ENCODE measurements at regions not wholly inside any gene's neighbourhood (a gene's known extent, or its start where the extent isn't known, plus 50 kb on each side); places are given as distances from the start of the nearest gene placed in this dataset.
A peak's percentile ranks its signal among the peaks of the same experiment; 100 is the strongest.

DNA sequence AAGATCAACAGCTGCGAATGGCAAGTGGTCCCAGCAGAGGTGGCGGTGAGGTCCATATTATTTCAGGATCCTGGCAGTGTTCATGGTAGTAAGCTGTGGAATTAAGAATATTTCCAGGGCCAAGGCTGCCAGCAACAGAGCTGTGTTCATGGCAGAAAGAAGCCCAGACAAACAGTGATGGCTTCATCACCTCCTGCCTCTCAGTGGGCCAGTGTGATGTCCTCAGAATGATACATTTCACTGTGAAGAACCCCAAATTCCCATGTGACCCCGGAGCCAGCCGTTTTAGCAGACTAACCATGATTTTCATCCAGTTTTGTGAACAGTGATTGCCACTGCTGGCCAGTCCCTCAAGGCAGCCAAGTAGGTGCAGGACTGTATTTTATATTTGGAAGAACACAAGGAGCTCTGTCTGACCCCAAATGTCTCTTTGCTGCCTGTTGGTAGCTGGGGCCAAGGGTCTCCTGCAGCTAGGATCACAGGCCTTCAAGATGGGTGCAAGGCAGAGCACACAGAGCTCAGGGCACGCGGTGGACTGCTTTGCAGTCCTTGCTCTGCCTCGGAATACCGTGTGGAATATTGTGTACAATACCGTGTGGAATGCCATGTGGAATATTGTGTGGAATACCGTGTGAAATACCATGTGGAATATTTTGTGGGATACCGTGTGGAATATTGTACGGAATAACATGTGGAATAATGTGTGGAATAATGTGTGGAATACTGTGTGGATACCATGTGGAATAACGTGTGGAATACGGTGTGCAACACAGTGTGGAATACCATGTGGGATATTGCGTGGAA is 132.3 kb upstream of the CHST15 start:
- peak; percentile 52 for DNase-seq

DNA sequence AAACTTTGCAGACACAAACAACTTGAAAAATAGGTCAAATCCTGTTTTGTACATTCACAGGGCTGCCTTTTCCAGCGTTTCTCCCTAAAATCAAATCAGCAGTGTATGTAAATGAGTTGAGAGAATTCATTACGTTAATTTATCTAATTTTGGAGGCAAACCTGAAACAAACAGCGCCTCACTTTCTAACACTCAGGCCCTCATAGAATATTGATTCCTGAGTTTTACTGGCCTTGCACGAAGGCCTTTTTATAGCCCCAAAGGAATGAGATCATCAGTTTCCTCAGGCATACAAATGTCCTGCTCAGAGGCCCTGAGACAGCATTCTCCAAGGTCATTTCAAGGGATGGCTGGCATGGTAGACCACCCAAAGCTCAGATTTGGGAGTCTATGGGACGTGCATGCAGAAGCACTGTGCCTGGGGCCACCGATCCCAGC is 131.7 kb upstream of the CHST15 start:
- no peak for DNase-seq

DNA sequence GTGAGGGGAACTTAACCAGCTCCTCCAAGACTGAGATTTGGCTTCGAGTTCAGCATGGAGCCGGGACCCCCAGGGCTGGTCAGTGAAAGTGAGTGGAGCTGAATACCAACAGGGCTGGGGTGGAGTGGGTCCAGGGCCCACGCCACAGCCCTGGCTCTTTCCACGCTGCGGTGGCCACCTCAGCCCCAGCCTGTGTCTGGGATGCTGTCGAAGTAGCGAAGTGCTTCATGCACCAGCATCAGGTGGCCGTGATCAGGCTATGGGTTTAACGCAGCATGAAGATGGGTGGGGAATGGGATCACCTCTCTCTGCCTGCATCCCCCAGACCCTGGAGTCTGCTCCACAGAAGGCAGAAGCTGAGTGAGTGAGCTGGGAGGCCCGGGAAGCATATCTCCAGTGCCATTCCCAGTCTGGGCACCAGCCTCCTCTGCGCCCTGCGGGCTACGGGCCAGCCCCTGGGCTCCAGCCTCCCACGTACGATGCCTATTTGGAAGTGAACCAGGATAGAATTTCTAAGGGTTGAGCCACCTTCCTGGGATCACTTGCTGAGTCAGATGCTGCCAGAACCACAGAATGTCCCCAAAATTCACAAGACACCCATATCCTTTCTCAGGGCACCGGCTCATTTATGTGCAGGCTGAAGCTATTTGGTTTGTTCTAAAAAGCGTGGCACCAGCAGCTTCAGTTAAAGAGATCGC is 131.1 kb upstream of the CHST15 start:
- no peak for DNase-seq

DNA sequence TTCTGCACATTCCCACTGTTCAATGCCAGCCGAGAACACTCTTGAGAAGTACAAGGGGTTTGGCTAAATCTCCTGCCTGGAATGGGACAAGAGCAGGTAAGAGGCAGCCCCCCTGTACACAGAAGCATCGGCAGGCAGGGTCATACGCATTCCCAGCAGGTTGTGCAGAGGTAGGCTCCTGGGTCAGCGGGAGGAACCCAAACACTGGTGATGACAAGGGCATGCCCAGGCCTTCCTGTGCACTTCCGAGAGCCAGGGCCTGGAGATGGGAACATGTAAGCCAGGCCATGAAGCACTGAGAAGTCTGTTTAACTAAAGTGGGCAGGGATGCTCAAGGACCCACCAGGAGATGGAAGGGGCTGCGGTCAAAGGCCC is 130.3 kb upstream of the CHST15 start:
- DNase-seq: no peak

DNA sequence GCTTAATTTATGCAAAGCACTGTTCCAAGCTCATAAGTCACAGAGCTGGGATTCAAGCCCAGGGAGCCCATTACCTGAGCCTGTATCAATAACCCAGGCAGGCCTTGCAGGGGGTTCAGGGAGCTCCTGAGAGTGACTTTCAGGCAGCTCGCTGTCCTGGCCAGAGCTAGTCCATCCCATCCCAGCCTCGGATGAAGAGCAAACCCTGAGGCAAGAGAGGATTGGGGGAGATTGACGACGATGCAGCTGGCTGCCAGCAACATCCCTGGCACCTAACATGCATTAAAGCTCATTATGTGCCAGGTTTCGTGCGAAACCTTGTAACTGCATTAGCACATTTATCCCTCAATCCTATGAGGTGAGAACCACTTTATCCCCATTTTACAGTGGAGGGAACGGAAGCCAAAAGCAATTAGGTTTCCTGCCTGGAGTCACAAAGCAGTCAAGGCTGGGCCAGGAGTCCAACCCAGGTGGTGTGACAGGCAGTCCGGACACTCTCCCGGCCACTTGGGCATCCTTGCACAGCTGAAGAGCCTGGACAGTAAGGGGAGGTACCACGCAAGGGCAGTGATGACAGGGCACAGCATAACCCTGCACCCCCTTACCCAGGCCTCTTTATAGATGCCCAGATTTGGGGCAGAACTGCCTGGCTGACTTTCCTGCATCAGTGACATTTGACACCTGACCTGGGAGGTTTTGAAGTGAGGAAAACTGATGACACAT is 129.8 kb upstream of the CHST15 start:
- DNase-seq: no peak

DNA sequence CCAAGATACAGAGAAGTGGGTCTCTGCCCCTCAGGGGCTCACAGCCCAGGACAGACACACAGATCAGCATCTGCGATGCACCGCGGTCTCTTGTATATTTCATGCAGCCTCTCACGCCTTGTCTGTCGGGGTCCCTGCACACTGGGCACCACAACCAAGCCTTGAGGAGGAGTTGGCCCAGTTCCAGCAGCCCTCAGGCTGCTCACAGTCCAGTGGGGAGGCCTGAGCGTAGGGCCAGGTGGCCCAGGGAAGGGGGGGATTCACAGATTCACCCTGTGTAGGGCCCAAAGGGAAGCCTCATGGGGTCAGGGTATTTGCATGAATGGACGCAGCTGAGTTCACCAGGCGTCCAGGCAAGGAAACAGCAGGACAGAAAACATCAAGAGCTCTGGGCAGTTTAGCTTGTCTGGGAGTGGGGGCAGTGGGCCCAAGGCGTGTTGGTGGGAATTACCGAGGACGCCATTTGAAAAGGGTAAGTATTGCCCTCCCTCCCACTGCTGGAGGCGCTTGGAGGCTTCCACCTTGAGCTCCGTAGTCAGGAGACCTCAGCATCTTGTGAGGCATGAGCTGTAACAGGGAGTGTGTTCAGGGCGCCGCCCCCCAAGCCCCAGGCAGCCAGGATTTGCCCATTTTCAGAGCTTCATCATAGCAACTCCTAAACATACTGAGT is 129.1 kb upstream of the CHST15 start:
- no peak for DNase-seq

DNA sequence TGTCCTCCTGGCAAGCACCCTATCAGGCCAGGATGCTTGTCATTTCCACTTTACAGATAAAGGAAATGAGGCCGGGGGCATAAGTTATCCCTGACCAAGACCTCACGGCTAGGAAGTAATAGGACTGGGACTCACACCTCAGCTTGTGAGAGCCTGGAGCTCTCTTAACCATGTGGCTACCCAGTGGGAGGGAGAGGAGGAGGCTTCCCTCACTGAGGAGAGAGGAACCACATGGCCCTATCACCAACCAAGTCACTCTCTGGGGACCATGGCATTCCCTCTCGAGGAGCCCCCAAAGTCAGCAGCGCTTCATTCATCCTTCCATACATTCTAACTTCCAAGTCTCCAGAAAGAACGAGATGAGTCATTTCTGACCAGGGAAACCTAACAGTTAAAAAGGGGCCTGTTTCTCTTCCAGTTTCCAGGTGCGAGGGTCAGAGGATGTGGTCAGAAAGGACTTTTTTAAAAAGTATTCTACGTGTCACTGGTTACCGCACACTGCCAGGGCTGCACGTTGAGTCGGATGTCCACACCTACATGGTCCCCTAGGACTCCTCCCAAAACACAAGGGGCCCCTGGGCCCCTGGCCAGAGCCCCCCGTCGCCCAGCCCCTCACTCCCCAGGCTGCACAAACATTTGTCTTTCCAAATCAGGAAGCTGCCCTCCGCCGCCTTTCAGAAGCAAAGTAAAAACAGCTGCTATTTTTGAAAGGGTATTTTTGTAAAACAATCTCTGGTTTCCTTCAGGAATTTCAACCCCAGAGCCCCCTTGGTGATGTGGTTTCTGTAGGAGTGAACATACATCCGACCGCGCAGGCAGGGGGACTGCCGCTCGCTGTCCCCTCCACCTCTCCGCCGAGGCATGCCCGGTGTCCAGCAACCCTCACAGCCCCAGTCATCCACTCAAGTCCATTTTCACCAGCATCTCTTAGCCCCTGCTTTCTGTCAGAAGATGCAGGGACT is 128.2 kb upstream of the CHST15 start:
- no peak for DNase-seq

DNA sequence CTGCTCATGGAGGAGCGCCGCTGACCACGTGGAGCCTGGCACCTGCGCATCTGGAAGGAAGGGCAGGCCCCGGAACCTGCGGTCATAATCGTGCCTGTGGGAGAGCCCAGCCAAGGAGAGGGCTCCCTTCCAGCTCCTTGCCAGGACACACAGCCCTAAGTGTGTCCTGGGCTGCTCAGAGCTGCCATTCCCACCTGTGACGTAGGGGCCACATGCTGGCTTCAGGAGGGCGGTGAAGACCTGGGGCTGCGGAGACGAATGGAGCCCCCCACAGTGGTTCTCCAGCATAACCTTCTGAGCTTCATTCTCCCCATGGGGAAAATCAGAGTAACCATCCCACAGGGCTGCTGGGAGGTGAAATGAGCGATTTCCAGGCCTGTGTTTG is 127.6 kb upstream of the CHST15 start:
- no peak for DNase-seq

DNA sequence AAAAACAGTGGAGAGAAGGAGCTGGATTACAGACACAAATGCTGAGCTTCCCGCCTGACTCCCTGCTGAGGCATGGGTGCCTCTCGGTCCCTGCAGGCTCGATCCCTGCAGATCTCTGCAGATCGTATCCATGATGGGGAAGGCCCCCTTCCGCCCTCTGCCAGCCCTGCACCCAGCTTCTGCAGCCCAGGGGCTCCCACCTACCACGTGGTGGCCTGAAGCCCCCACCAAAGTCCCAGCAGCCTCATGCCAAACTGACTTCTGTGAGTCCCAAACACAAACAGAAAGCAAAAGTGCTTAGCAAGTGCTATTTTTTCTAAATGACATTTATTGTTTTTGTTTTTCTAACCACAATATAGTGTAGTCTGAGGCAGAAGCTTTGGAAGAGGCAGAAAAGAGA is 127.1 kb upstream of the CHST15 start:
- no peak for DNase-seq

DNA sequence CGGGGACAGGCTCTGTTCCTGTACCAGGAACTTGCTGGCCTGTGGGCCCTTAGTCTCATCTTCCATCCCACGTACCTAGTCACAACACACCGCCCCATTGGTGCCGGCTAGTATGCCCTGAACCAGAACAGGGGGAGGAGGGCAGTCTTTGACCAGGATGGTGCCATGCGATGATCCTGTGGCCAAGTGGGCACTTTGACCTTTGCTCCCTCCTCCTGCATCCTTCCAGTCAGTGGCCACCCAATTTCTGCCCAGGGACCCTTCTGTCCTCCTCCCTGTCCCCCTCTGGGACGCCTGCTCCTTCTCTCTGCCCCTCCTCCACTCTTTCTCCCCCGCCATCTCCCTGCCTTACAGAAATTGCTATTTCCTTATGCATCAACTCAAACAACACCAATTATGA is 126.3 kb upstream of the CHST15 start:
- DNase-seq: no peak

DNA sequence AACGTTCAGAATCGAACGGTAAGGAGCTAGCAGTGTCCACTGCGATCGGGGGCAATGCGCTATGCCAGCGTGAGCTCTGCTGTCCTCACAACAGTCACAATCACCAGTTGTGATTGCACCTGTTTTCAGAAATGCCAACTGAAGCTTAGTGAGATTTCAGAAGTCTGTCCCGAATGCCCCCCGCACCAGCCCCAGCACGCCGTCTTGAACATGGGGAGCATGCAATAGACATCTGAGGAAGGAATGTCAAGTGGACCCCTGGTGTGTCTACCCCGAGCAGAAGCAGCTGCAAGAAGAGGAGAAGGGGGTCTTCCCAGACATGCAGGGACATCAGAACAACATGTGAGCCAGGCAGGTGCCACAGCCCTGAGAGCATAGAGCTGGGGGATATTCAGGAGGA is 125.7 kb upstream of the CHST15 start:
- DNase-seq: no peak

DNA sequence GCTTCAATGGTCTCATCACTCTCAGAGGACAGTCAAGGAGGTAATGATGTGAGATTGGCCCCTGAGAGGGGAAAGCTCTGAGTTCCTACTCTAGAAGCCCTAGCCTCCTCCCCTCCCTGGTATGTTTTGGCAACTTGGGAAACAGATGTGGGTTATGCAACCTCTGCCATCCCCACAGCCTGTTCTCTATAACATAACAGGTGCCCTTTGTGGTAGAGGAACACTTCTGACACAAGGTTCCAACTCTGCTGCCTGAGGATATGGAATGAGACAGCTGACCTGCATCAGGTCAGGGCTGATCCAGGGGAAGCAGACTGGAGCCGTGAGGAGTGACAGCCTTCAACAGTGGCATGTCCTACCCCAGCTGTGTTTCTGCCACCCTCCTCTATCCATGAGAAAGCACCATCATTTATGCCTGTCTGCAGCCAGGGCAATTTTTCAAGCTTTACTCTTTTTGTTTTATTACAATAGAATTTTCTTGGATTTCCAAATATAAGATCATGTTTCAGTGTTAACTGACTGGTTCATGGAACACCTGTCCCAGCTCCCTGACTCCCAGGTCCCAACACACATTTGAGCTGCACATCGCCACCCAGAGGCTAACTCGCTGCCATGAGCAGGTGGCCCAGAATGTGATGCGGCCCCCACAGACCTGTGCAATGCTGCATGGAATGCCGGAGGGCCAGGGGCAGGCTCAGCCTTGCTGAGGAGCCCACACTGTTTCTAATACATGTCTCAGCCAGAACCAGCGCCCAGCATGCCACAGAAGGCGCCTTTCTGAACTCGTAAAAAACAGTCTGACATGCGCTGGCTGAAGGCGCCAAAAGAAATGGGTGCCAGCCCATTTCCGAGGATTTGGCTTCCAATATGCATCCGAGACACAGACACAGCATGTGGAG is 124.8 kb upstream of the CHST15 start:
- DNase-seq: no peak

DNA sequence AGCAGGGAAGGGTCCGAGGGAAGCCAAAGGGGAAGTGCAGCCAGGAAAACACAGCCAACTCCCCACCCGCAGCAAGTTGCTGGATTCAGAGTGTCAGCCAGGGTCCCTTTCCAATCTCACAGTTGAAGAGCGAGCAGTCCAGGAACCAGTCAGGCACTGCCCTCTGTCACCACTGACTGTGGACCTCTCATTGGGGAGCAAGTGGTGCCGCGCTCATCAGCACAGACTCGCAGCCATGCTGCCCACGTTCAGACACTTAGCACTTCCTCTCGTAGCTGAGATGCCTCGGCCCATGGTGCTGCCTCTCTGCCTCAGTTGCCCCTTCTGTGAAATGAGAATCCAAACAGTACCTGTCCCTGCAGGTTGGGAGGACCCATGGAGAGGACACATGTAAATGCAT is 123.6 kb upstream of the CHST15 start:
- no peak for DNase-seq

DNA sequence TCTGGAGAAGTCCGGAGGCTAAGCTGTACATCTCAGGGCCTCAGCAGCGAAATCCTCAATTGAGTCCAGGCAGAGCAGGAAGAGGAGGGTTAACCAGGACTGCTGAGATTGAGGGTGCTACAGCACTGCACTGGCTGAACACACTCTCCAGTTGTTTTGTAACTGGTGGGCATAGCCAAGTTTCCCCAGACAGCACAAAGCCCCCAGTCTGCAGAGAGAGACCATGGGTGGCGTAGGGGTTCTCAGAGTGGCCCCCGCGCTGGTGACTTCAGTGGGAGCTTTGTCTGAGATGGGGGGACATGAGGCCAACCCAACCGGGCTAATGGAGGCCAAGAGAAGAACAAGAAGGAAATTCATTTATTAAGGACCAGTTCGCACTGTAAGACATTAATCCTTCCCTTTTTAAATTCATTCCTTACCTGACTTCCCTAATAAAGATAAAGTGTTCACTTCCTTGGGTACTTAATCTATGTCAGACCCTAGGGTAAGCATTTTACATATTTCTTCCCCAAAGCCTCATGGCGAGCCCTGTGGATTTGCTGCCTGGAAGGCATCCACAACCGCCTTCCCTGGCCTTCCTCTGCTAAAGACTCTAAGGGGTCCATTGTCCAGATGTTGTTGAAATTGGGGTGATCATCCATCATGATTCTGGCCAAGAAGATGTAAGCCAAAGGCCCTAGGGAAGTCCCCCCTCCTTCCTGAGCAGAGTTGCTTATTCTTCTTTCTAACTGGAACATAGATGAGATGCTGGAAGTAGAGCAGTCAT is 121.4 kb upstream of the CHST15 start:
- no peak for DNase-seq

DNA sequence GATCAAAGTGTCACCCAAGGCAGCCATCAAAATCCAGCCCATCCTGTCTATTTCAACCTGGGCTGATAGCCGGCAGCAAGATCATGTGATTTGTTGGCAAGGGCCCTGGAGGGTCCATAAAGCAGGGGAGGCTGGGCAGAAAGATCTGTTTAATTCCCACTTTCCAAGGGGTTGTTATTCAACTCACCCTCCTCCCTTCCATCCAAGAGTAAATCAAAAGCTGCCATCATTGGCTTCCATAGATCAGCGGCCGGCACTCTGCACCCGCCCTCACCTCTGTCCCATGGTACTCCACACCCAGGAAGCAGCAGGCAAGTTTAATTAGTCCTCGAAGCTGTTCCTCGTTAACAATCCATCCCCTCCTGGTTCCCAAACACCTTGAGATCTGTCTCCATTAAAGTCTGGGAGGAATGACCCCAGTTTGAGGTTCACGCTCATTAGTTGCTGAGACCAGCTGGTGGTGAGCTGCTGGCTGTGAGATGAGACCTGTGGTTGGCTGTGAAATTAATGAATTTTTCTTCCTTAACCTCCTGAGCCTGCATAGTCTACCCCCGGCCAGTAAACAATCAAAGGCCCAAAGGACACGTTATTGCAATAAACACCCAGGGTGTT is 120.6 kb upstream of the CHST15 start:
- no peak for DNase-seq

DNA sequence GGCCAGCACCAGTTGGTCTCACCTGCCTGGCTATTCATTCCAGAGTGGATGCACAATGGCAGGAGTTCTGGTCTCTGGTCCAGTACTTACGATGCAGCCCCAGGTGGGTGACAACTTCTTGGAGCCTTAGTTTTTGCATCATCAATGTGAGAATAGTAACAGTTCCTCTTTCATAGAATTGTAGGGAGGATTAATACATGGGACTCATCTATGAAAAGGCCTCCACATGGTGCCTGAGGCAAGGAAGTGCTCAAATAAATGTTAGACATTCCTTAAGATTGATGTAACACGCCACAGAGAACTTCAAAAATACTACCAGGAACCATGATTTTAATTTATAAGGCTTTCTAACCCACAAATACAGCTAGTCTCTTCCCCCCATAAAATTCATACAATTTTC is 120.1 kb upstream of the CHST15 start:
- DNase-seq: no peak

DNA sequence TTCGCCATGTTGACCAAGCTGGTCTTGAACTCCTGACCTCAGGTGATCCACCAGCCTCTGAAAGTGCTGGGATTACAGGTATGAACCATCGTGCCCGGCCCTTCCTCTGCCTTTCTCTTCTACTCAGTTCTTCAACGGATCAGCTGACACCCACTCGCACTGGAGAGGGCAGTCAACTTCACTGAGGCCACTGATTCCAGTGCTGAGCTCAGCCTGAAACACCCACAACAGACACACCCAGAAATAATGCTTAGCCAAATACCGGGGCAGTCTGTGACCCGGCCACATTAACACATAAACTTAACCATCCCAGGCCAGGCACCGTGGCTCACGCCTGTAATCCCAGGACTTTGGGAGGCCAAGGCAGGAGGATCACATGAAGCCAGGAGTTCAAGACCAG is 119.3 kb upstream of the CHST15 start:
- DNase-seq: no peak

DNA sequence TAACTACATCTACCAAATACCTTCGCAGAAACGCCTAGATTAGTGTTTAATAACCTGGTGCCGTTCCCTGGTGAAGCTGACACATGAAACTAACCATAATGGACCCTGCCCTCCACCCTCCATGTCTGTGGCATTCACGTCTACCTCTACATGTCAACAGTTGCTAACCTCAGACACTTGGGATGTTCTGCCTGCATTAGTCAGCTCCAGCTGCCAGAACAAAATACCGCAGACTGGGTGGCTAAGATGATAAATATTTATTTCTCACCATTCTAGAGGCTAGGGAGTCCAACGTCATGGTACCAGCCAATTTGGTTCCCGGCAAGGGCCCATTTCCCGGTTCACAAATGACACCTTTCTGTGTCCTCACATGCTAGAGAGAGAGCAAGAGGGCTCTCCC is 118.5 kb upstream of the CHST15 start:
- no peak for DNase-seq

DNA sequence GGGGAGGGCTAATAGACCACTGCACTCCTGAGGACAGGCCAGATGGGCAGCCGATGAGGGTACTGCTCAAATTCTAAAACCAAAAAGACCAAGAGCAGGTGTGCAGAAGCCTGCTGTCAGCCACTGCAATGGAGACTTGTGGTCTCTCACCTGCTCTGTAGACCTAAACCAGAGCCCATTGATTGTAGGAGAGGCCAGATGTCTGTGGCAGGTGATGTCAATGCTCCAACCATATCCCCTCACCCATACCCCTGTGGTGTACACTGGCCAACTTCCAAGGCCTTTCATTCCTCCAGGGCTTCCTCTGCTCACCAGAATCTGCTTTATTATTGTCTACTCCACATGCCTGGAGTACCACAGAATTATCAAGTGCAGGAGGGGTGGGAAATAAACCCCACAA is 116.9 kb upstream of the CHST15 start:
- no peak for DNase-seq

DNA sequence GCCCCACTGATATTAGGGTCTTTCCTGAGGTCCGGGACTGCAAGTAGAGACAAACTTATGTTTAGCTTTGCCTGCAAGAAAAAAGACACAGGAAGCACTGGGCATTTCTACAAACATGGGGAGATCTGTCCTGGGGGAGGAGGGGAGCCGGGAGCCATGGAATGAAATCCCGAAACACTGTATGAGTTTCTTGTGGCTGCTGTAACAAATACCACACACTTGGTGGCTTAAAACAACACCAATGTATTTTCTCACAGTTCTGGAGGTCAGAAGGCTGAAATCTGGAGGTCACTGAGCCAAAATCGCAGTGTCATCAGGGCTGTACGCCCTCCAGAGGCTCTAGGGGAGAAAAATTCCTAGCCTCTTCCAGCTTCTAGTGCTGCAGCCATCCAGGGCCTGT is 114.0 kb upstream of the CHST15 start:
- DNase-seq: no peak

Data from NCI-H1436 (cell line).